HG03175 (cell line): ENCODE measurements at regions not wholly inside any gene's neighbourhood (a gene's known extent, or its start where the extent isn't known, plus 50 kb on each side); places are given as distances from the start of the nearest gene placed in this dataset.
"Not testable (repeated sequence)": the region's sequence is repeated elsewhere in the genome, so short reads cannot be mapped to it uniquely, and the experiment has no call there.

Source experiments
- ATAC-seq: cut with Tn5 transposase; IDR thresholded peaks from one replicate; pipeline ENCODE4 v1.9.1; 2021; ENCODE audit warnings: mild to moderate bottlenecking, moderate library complexity; ENCODE audit not compliant: unreplicated experiment

- no peak for ATAC-seq
Observed at GRCh38 chr2:59774821-59775433, 778.5 kb downstream of the BCL11A start.

GRCh38 chr2:59770651-59771050 lies 782.8 kb downstream of the BCL11A start:
- ATAC-seq = no peak

GRCh38 chr2:59761966-59762365 lies 791.5 kb downstream of the BCL11A start:
- ATAC-seq = no peak

GRCh38 chr2:59756150-59756549 lies 797.3 kb downstream of the BCL11A start:
- ATAC-seq = no peak

- ATAC-seq = no peak
Observed at GRCh38 chr2:59754011-59754735, 799.3 kb downstream of the BCL11A start.

- ATAC-seq = no peak
Observed at GRCh38 chr2:59752512-59752911, 800.9 kb downstream of the BCL11A start.

GRCh38 chr2:59752071-59752470 lies 801.4 kb downstream of the BCL11A start:
- no peak for ATAC-seq

- ATAC-seq = not testable (repeated sequence)
Observed at GRCh38 chr2:59751214-59751613, 802.2 kb downstream of the BCL11A start.

GRCh38 chr2:59746291-59746690 lies 807.2 kb downstream of the BCL11A start:
- no peak for ATAC-seq

- no peak for ATAC-seq
Observed at GRCh38 chr2:59745085-59745484, 808.4 kb downstream of the BCL11A start.

GRCh38 chr2:59744436-59744835 lies 809.0 kb downstream of the BCL11A start:
- ATAC-seq = no peak

GRCh38 chr2:59741840-59742239 lies 811.6 kb downstream of the BCL11A start:
- ATAC-seq = no peak

- ATAC-seq = no peak
Observed at GRCh38 chr2:59739166-59739565, 814.3 kb downstream of the BCL11A start.

- no peak for ATAC-seq
Observed at GRCh38 chr2:59737299-59737698, 816.2 kb downstream of the BCL11A start.

GRCh38 chr2:59734743-59735142 lies 818.7 kb downstream of the BCL11A start:
- no peak for ATAC-seq

- ATAC-seq = no peak
Observed at GRCh38 chr2:59733970-59734369, 819.5 kb downstream of the BCL11A start.

GRCh38 chr2:59733567-59733930 lies 819.9 kb downstream of the BCL11A start:
- ATAC-seq = no peak

- ATAC-seq = no peak
Observed at GRCh38 chr2:59732871-59733566, 820.4 kb downstream of the BCL11A start.

- no peak for ATAC-seq
Observed at GRCh38 chr2:59727121-59727590, 826.3 kb downstream of the BCL11A start.

- ATAC-seq = no peak
Observed at GRCh38 chr2:59726228-59727120, 827.0 kb downstream of the BCL11A start.

- no peak for ATAC-seq
Observed at GRCh38 chr2:59724746-59725145, 828.7 kb downstream of the BCL11A start.
